Activated B cell treated with CpG ODN at 0.5 μM for 24 hours (primary cell): ENCODE measurements at regions not wholly inside any gene's neighbourhood (a gene's known extent, or its start where the extent isn't known, plus 50 kb on each side); places are given as distances from the start of the nearest gene placed in this dataset.

ENCODE experiments used
- ATAC-seq: fragments of 200-7000 bp; cut with Tn5 transposase; one replicate; pipeline ENCODE4 v1.10.0; 2021; ENCODE audit warnings: low read depth, mild to moderate bottlenecking, moderate library complexity
- CTCF ChIA-PET: fragments of 350-600 bp; sonication (Branson Sonifier 250); formaldehyde crosslinking; loops from one replicate; lab custom pipeline; 2021; ENCODE audit warnings: antibody characterized with exemption; lab: Charles Lee
- POLR2A ChIA-PET: fragments of 350-600 bp; sonication (Branson Sonifier 250); formaldehyde crosslinking; loops from one replicate; lab custom pipeline; 2021; ENCODE audit warnings: antibody characterized with exemption; lab: Charles Lee
- DNase-seq: peaks from one replicate; pipeline ENCODE4 v3.0.0; 2022
- H3K27ac Mint-ChIP-seq: one replicate; pipeline ENCODE4 v1.8.0; 2020; ENCODE audit warnings: mixed read lengths
- H3K27me3 Mint-ChIP-seq: one replicate; pipeline ENCODE4 v1.8.0; 2021; ENCODE audit warnings: mixed read lengths
- H3K36me3 Mint-ChIP-seq: one replicate; pipeline ENCODE4 v1.8.0; 2021; ENCODE audit warnings: low read depth, mixed read lengths
- H3K4me1 Mint-ChIP-seq: one replicate; pipeline ENCODE4 v1.8.0; 2021; ENCODE audit warnings: mixed read lengths
- H3K4me3 Mint-ChIP-seq: one replicate; pipeline ENCODE4 v1.8.0; 2020; ENCODE audit warnings: mild to moderate bottlenecking, mixed read lengths
- H3K9me3 Mint-ChIP-seq: one replicate; pipeline ENCODE4 v1.8.0; 2020; ENCODE audit warnings: mixed read lengths
- intact Hi-C: fragments of 100-400 bp; cut with micrococcal nuclease; formaldehyde crosslinking; loops from one replicate; pipeline ENCODE4 v1.15.1; 2024
- TF ChIP-seq, protein P1 (sequence below): fragments of 200-600 bp; IDR thresholded peaks from one replicate; pipeline ENCODE4 v1.8.0; 2022; ENCODE audit warnings: antibody characterized with exemption, mild to moderate bottlenecking

DNA sequence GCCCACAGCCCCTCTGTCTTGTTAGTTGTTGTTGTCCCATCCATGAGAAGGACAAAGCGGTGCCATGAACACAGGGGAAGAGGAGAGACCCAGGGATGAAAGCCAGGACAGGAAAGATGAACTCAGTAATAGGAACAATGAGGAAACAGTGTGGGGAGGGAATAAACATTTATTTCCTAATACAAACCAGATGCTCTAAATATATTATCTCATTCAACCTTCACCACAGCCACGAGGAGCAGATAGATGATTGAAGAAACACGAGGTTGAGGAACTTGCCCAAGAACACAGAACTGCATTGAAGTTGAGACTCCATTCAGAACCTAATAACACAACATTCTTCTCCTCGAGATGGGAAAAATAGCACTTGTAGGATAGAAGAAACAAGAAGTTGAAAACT lies 53.0 kb upstream of the AIG1 start:
- POLR2A ChIA-PET: no interaction called here
- Mint-ChIP-seq H3K27ac (no peak overlapping the region), H3K4me3 (no peak overlapping the region), H3K27me3 (no peaks in the 10 kb centered on the region), H3K36me3 (no peaks in the 10 kb centered on the region), H3K9me3 (no peaks in the 10 kb centered on the region), H3K4me1 (no peaks in the 10 kb centered on the region)
- ATAC-seq: no peak
- intact Hi-C loops: no loop called here
- DNase-seq: no peak
- CTCF ChIA-PET: no interaction called here
- TF ChIP-seq, protein P1, sequence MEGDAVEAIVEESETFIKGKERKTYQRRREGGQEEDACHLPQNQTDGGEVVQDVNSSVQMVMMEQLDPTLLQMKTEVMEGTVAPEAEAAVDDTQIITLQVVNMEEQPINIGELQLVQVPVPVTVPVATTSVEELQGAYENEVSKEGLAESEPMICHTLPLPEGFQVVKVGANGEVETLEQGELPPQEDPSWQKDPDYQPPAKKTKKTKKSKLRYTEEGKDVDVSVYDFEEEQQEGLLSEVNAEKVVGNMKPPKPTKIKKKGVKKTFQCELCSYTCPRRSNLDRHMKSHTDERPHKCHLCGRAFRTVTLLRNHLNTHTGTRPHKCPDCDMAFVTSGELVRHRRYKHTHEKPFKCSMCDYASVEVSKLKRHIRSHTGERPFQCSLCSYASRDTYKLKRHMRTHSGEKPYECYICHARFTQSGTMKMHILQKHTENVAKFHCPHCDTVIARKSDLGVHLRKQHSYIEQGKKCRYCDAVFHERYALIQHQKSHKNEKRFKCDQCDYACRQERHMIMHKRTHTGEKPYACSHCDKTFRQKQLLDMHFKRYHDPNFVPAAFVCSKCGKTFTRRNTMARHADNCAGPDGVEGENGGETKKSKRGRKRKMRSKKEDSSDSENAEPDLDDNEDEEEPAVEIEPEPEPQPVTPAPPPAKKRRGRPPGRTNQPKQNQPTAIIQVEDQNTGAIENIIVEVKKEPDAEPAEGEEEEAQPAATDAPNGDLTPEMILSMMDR: no peak

DNA sequence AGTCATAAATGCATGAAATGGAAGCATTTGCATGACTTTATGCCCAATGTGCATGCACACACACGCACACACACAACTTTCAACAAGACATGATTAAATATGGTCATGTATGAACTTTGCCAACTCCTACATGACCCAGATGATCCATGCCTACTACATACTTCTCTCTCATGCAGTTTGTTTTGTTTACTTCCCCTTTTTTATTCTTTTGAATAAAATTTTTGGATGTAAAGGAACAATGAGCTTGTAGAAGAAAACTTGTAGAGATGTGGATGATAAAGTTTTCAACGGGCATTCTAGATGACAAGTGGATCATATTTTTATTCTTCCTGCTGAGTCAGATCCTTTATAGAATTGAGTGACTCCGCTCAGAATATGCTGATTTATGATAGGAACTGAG lies 50.8 kb upstream of the AIG1 start:
- POLR2A ChIA-PET: interaction anchor here (0.6 kb wide), 1 partner anchor 233 kb away, joined by 3 read pairs; no protein-coding TSS in a partner anchor
- CTCF ChIA-PET: no interaction called here
- intact Hi-C loops: no loop called here
- TF ChIP-seq, protein P1: no peak
- ATAC-seq (no peak), DNase-seq (no peak)
- Mint-ChIP-seq H3K36me3 (no peaks in the 10 kb centered on the region), H3K9me3 (no peaks in the 10 kb centered on the region), H3K27ac (no peak overlapping the region), H3K4me1 (peaks cover 7% of the 10 kb centered on the region), H3K4me3 (no peak overlapping the region), H3K27me3 (no peaks in the 10 kb centered on the region)
